Activated naive CD8-positive, alpha-beta T cell treated with anti-CD3 and anti-CD28 coated beads, Interleukin-2, amount 50 U/mL, for 24 hours (primary cell): ENCODE measurements at regions not wholly inside any gene's neighbourhood (a gene's known extent, or its start where the extent isn't known, plus 50 kb on each side); places are given as distances from the start of the nearest gene placed in this dataset.

Experiments used
- ATAC-seq: fragments of 150-1000 bp; cut with Tn5 transposase; one replicate; pipeline ENCODE4 v1.10.0; 2021
- DNase-seq: peaks from one replicate; pipeline ENCODE4 v3.0.0; 2021
- H3K27ac Mint-ChIP-seq: one replicate; pipeline ENCODE4 v1.8.0; 2021; ENCODE audit warnings: mild to moderate bottlenecking, mixed read lengths
- H3K27me3 Mint-ChIP-seq: one replicate; pipeline ENCODE4 v1.8.0; 2021; ENCODE audit warnings: mixed read lengths
- H3K36me3 Mint-ChIP-seq: one replicate; pipeline ENCODE4 v1.8.0; 2021; ENCODE audit warnings: low read depth, mixed read lengths
- H3K4me1 Mint-ChIP-seq: one replicate; pipeline ENCODE4 v1.8.0; 2021; ENCODE audit warnings: mixed read lengths
- H3K4me3 Mint-ChIP-seq: one replicate; pipeline ENCODE4 v1.8.0; 2021; ENCODE audit warnings: mild to moderate bottlenecking, moderate library complexity, mixed read lengths
- H3K9me3 Mint-ChIP-seq: one replicate; pipeline ENCODE4 v1.8.0; 2021; ENCODE audit warnings: mixed read lengths

DNA sequence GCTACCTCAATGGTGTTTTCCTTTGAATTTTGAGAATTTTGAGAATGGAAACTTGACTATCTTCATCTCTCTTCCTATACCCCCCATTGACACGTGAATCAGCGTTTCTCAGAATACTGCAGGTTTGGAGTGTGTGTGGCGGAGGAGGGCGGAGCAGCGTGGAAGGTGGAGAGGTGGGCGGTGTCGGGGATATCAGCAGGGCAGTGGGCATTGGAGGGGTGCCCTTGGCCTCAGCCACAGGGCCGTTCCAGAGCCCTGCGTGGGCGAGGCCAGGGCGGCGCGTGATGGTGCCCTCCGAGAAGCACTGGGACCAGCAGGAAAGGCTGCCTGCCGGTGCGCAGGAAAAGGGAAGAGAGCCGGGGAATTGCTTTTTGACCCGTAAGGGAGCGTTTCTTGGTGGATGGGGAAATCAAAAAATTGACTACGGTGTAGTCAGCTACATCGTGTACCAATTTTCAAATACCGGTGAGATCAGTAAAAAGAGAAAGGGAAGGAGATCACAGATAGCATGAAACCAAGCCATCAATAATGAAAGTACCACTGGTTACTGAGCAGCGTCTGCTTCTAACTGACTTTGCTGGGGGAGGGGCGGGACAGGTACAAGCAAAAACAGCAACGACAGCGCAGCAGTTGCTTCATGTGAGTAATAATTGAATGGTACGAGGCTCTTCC is 82.7 kb upstream of the DUSP22 start:
- DNase-seq (no peak), ATAC-seq (peak; percentile 58)
- Mint-ChIP-seq H3K36me3 (no peaks in the 10 kb centered on the region), H3K4me1 (peaks cover 24% of the 10 kb centered on the region), H3K27me3 (peaks cover 3% of the 10 kb centered on the region), H3K27ac (no peak overlapping the region), H3K9me3 (peaks cover 5% of the 10 kb centered on the region), H3K4me3 (peak overlapping the region; percentile 62)

DNA sequence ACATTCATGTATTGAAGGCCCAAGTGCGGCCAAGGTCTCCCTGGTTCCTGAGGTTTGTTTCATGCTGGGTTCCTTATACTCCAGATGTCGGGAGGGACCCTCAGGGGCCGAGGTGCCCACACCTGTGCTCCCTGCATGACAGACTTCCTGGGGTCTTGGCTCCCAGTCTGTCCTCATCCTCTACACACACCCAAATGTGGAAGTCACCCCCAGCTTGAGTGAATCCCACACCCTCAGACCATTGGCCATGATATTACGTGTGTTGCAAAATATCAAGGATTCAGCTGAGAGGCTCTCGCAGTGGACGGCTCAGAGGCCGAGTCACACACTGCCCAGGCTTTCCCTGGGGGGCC is 82.2 kb upstream of the DUSP22 start:
- H3K4me1 Mint-ChIP-seq = peaks cover 30% of the 10 kb centered on the region
- no peak overlapping the region for H3K4me3 Mint-ChIP-seq
- DNase-seq (no peak), ATAC-seq (no peak)
- H3K9me3 Mint-ChIP-seq = peaks cover 5% of the 10 kb centered on the region
- no peaks in the 10 kb centered on the region for H3K36me3 Mint-ChIP-seq
- no peak overlapping the region for H3K27ac Mint-ChIP-seq
- peaks cover 3% of the 10 kb centered on the region for H3K27me3 Mint-ChIP-seq

DNA sequence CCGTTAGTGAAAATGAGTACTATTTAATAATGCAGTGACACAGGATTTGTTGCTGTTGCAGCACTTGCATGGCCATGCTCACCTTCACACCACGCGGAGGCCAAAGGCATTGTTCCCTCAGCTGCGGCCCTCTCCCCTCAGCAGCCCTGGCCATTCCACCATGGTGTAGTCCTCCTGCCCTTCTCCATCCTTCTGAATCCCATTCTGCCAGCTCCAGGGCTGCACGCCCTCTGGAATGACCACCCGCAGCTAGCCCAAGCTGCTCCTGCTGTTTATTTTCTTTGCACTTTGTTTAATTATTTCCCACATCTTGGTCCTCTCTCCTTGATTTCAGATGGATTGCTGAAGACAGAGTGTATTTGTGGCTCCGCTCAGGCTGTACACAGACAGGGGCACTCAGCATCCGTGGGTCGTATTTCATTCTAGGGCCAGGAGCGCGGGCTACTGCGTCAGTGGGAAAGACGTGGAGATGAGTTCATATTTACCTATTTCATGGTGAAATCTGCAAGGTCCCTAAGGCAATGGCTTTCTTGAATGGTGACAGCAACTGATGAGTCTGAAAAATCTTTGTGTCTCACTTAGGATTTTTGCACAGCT is 81.4 kb upstream of the DUSP22 start:
- H3K36me3 Mint-ChIP-seq = no peaks in the 10 kb centered on the region
- H3K9me3 Mint-ChIP-seq = peaks cover 5% of the 10 kb centered on the region
- ATAC-seq (no peak), DNase-seq (no peak)
- no peak overlapping the region for H3K4me3 Mint-ChIP-seq
- H3K27ac Mint-ChIP-seq = no peak overlapping the region
- H3K27me3 Mint-ChIP-seq = peaks cover 3% of the 10 kb centered on the region
- peaks cover 37% of the 10 kb centered on the region for H3K4me1 Mint-ChIP-seq

GRCh38 chr6:211871-212497 is 80.3 kb upstream of the DUSP22 start:
- no peaks in the 10 kb centered on the region for H3K36me3 Mint-ChIP-seq
- H3K4me1 Mint-ChIP-seq = peaks cover 47% of the 10 kb centered on the region
- peaks cover 5% of the 10 kb centered on the region for H3K9me3 Mint-ChIP-seq
- no peak overlapping the region for H3K27ac Mint-ChIP-seq
- DNase-seq = no peak
- peaks cover 3% of the 10 kb centered on the region for H3K27me3 Mint-ChIP-seq
- no peak for ATAC-seq
- no peak overlapping the region for H3K4me3 Mint-ChIP-seq

DNA sequence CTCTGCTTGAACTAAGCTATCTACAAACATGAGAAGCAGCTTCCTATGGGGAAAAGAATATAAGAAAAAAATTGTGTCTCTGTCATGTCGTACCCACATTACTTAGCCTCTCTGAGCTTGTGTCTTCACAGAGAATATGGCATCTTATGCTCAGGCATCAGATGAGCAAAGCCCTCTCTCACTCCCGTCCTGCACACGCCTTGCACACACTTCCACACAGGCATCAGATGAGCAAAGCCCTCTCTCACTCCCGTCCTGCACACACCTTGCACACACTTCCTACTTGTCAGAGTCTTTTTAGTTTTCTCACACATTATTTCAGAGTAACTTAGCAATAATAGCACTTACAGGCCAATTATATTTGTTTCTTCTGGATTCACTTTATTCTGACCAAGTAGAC is 79.0 kb upstream of the DUSP22 start:
- Mint-ChIP-seq H3K4me3 (no peak overlapping the region), H3K4me1 (peaks cover 57% of the 10 kb centered on the region), H3K9me3 (peaks cover 5% of the 10 kb centered on the region), H3K36me3 (no peaks in the 10 kb centered on the region), H3K27ac (no peak overlapping the region), H3K27me3 (peaks cover 3% of the 10 kb centered on the region)
- ATAC-seq (no peak), DNase-seq (no peak)

DNA sequence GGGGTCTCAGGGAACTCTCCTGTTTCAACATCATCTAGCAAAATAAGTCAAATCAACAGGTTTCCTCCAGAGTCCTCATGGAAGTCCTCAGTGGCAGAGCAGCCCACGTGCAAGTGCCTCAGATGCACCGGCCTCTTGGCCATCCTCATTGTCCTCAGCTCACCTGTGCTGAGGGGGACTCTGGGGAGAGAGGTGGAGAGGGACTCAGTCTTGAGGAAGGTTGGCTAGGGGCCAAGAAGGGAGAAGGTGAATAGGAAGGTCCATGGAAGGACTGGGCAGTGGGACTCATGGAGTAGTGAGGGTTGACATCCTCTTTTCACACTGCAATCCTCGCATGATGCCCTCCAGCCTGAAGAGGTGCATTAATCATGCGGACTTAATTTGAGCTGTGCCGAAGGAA is 77.9 kb upstream of the DUSP22 start:
- H3K36me3 Mint-ChIP-seq = no peaks in the 10 kb centered on the region
- no peak overlapping the region for H3K27ac Mint-ChIP-seq
- ATAC-seq (no peak), DNase-seq (no peak)
- H3K4me3 Mint-ChIP-seq = no peak overlapping the region
- peaks cover 55% of the 10 kb centered on the region for H3K4me1 Mint-ChIP-seq
- H3K27me3 Mint-ChIP-seq = peaks cover 3% of the 10 kb centered on the region
- peaks cover 5% of the 10 kb centered on the region for H3K9me3 Mint-ChIP-seq

GRCh38 chr6:215335-216034 is 76.8 kb upstream of the DUSP22 start:
- ATAC-seq = peak; percentile 99
- no peaks in the 10 kb centered on the region for H3K36me3 Mint-ChIP-seq
- H3K27ac Mint-ChIP-seq = peak overlapping the region; percentile 3
- H3K4me3 Mint-ChIP-seq = no peak overlapping the region
- peaks cover 5% of the 10 kb centered on the region for H3K9me3 Mint-ChIP-seq
- peaks cover 3% of the 10 kb centered on the region for H3K27me3 Mint-ChIP-seq
- peaks cover 55% of the 10 kb centered on the region for H3K4me1 Mint-ChIP-seq
- peak; percentile 67 for DNase-seq

- H3K9me3 Mint-ChIP-seq = peaks cover 5% of the 10 kb centered on the region
- H3K27me3 Mint-ChIP-seq = no peaks in the 10 kb centered on the region
- peak overlapping the region; percentile 47 for H3K27ac Mint-ChIP-seq
- H3K4me3 Mint-ChIP-seq = no peak overlapping the region
- H3K4me1 Mint-ChIP-seq = peaks cover 71% of the 10 kb centered on the region
- H3K36me3 Mint-ChIP-seq = no peaks in the 10 kb centered on the region
- DNase-seq (peak; percentile 64), ATAC-seq (peak; percentile 4)
Observed at GRCh38 chr6:217048-217659, 75.1 kb upstream of the DUSP22 start.

GRCh38 chr6:218153-219018 is 73.9 kb upstream of the DUSP22 start:
- no peaks in the 10 kb centered on the region for H3K27me3 Mint-ChIP-seq
- peaks cover 4% of the 10 kb centered on the region for H3K9me3 Mint-ChIP-seq
- ATAC-seq (no peak), DNase-seq (no peak)
- no peaks in the 10 kb centered on the region for H3K36me3 Mint-ChIP-seq
- peak overlapping the region; percentile 41 for H3K27ac Mint-ChIP-seq
- peaks cover 83% of the 10 kb centered on the region for H3K4me1 Mint-ChIP-seq
- no peak overlapping the region for H3K4me3 Mint-ChIP-seq

GRCh38 chr6:219019-219570 is 73.2 kb upstream of the DUSP22 start:
- H3K9me3 Mint-ChIP-seq = no peaks in the 10 kb centered on the region
- DNase-seq (no peak), ATAC-seq (no peak)
- H3K4me3 Mint-ChIP-seq = no peak overlapping the region
- no peaks in the 10 kb centered on the region for H3K36me3 Mint-ChIP-seq
- peaks cover 90% of the 10 kb centered on the region for H3K4me1 Mint-ChIP-seq
- peak overlapping the region; percentile 41 for H3K27ac Mint-ChIP-seq
- H3K27me3 Mint-ChIP-seq = no peaks in the 10 kb centered on the region

DNA sequence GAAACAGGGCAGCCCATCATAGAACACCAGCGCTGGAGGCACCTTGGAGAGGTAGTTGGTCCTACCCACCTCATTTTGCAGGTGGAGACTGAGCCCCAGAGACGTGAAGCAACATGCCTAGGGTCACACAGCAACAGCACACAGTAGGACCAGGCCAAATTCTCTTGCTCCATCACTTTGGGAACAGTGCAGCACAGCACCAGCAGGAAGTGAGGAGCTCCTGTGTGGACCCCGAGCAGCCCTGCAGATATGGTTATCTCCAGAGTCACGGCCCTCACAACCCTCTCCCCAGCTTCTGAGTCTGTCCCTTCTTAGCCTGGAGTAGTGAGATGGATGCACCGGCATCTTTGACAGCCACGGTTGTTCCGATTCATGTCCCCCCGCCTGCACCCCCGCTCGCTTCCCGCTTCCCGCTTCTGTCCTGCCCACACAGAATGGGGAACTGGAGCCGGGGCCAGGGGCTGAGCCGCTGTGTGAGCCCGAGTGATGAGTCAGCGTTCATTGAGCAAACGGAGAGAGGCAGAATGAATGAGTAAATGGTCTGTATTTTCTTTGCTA is 72.6 kb upstream of the DUSP22 start:
- Mint-ChIP-seq H3K9me3 (no peaks in the 10 kb centered on the region), H3K27me3 (no peaks in the 10 kb centered on the region), H3K27ac (no peak overlapping the region), H3K4me1 (peaks cover 92% of the 10 kb centered on the region), H3K36me3 (no peaks in the 10 kb centered on the region), H3K4me3 (no peak overlapping the region)
- DNase-seq (no peak), ATAC-seq (no peak)

GRCh38 chr6:220312-220711 is 72.0 kb upstream of the DUSP22 start:
- H3K27ac Mint-ChIP-seq = no peak overlapping the region
- peaks cover 92% of the 10 kb centered on the region for H3K4me1 Mint-ChIP-seq
- no peaks in the 10 kb centered on the region for H3K36me3 Mint-ChIP-seq

GRCh38 chr6:220721-221475 is 71.4 kb upstream of the DUSP22 start:
- Mint-ChIP-seq H3K4me1 (peaks cover 92% of the 10 kb centered on the region), H3K27ac (peak overlapping the region; percentile 26), H3K9me3 (no peaks in the 10 kb centered on the region), H3K36me3 (no peaks in the 10 kb centered on the region), H3K27me3 (no peaks in the 10 kb centered on the region), H3K4me3 (peak overlapping the region; percentile 18)
- ATAC-seq = no peak
- no peak for DNase-seq

More at GRCh38 chr6:220312-220711, 72.0 kb upstream of the DUSP22 start:
- DNase-seq (no peak), ATAC-seq (no peak)
- H3K9me3 Mint-ChIP-seq = no peaks in the 10 kb centered on the region
- H3K27me3 Mint-ChIP-seq = no peaks in the 10 kb centered on the region
- no peak overlapping the region for H3K4me3 Mint-ChIP-seq
